Activated CD4-positive, alpha-beta T cell treated with anti-CD3 and anti-CD28 coated beads, Interleukin-2, amount 50 U/mL, for 4 hours (primary cell): ENCODE measurements at regions not wholly inside any gene's neighbourhood (a gene's known extent, or its start where the extent isn't known, plus 50 kb on each side); places are given as distances from the start of the nearest gene placed in this dataset.

Experiments
- DNase-seq, 2 experiments: peaks; one replicate each; pipeline ENCODE4 v3.0.0-alpha.2; 2020

- no peak for DNase-seq
Observed at GRCh38 chr6:95142661-95143335, 434.5 kb upstream of the MANEA start.

GRCh38 chr6:95143408-95144180 is 433.7 kb upstream of the MANEA start:
- DNase-seq: no peak

GRCh38 chr6:95145457-95145856 is 431.9 kb upstream of the MANEA start:
- no peak for DNase-seq

GRCh38 chr6:95159557-95159956 is 417.8 kb upstream of the MANEA start:
- no peak for DNase-seq

GRCh38 chr6:95169775-95170174 is 407.6 kb upstream of the MANEA start:
- no peak for DNase-seq

- DNase-seq: no peak
Observed at GRCh38 chr6:95175927-95176675, 401.2 kb upstream of the MANEA start.

GRCh38 chr6:95185874-95186273 is 391.5 kb upstream of the MANEA start:
- no peak for DNase-seq

- no peak for DNase-seq
Observed at GRCh38 chr6:95186710-95187109, 390.6 kb upstream of the MANEA start.

- no peak for DNase-seq
Observed at GRCh38 chr6:95197590-95197989, 379.7 kb upstream of the MANEA start.

- no peak for DNase-seq
Observed at GRCh38 chr6:95203153-95203754, 374.1 kb upstream of the MANEA start.

GRCh38 chr6:95204178-95204577 is 373.2 kb upstream of the MANEA start:
- no peak for DNase-seq

GRCh38 chr6:95208621-95209020 is 368.7 kb upstream of the MANEA start:
- no peak for DNase-seq

- no peak for DNase-seq
Observed at GRCh38 chr6:95209074-95209473, 368.3 kb upstream of the MANEA start.

GRCh38 chr6:95216555-95216954 is 360.8 kb upstream of the MANEA start:
- DNase-seq: no peak

GRCh38 chr6:95227351-95227750 is 350.0 kb upstream of the MANEA start:
- no peak for DNase-seq

GRCh38 chr6:95228636-95229035 is 348.7 kb upstream of the MANEA start:
- no peak for DNase-seq

- DNase-seq: no peak
Observed at GRCh38 chr6:95230071-95230740, 347.1 kb upstream of the MANEA start.

GRCh38 chr6:95231416-95231815 is 345.9 kb upstream of the MANEA start:
- DNase-seq: no peak

GRCh38 chr6:95232446-95232845 is 344.9 kb upstream of the MANEA start:
- DNase-seq: no peak

GRCh38 chr6:95233879-95234278 is 343.5 kb upstream of the MANEA start:
- DNase-seq: no peak

GRCh38 chr6:95240514-95240913 is 336.8 kb upstream of the MANEA start:
- DNase-seq: no peak

- DNase-seq: no peak
Observed at GRCh38 chr6:95242560-95242959, 334.8 kb upstream of the MANEA start.

GRCh38 chr6:95243053-95243452 is 334.3 kb upstream of the MANEA start:
- DNase-seq: no peak
